Immature natural killer cell (primary cell): ENCODE measurements at regions not wholly inside any gene's neighbourhood (a gene's known extent, or its start where the extent isn't known, plus 50 kb on each side); places are given as distances from the start of the nearest gene placed in this dataset.
"Not testable (repeated sequence)": the region's sequence is repeated elsewhere in the genome, so short reads cannot be mapped to it uniquely, and the experiment has no call there.

ENCODE experiments used
- DNase-seq, 3 donors: peaks; one replicate each; pipeline ENCODE4 v3.0.0; 2022; ENCODE audit warnings: mixed read lengths in 1 of 3
- H3K27ac Mint-ChIP-seq, 6 donors: one replicate each; pipeline ENCODE4 v1.8.0; 2020; ENCODE audit warnings: mixed read lengths in 6 of 6, mild to moderate bottlenecking in 5 of 6, inconsistent platforms in 4 of 6, moderate library complexity in 3 of 6
- H3K27me3 Mint-ChIP-seq, 3 donors: one replicate each; pipeline ENCODE4 v1.8.0; 2020 to 2021; ENCODE audit warnings: low read depth in 3 of 3, mild to moderate bottlenecking in 3 of 3, mixed read lengths in 3 of 3, moderate library complexity in 3 of 3, inconsistent platforms in 1 of 3
- H3K36me3 Mint-ChIP-seq, 3 donors: one replicate each; pipeline ENCODE4 v1.8.0; 2020; ENCODE audit warnings: mixed read lengths in 3 of 3, inconsistent platforms in 2 of 3, mild to moderate bottlenecking in 2 of 3
- H3K4me1 Mint-ChIP-seq, 2 donors: one replicate each; pipeline ENCODE4 v1.8.0; 2020; ENCODE audit warnings: inconsistent platforms in 2 of 2, mild to moderate bottlenecking in 2 of 2, mixed read lengths in 2 of 2, moderate library complexity in 1 of 2
- H3K4me3 Mint-ChIP-seq, 5 donors: one replicate each; pipeline ENCODE4 v1.8.0; 2020; ENCODE audit warnings: mild to moderate bottlenecking in 5 of 5, mixed read lengths in 5 of 5, inconsistent platforms in 3 of 5, moderate library complexity in 3 of 5
- H3K9me3 Mint-ChIP-seq, 6 donors: one replicate each; pipeline ENCODE4 v1.8.0; 2020; ENCODE audit warnings: mild to moderate bottlenecking in 6 of 6, mixed read lengths in 6 of 6, inconsistent platforms in 4 of 6, moderate library complexity in 3 of 6

DNA sequence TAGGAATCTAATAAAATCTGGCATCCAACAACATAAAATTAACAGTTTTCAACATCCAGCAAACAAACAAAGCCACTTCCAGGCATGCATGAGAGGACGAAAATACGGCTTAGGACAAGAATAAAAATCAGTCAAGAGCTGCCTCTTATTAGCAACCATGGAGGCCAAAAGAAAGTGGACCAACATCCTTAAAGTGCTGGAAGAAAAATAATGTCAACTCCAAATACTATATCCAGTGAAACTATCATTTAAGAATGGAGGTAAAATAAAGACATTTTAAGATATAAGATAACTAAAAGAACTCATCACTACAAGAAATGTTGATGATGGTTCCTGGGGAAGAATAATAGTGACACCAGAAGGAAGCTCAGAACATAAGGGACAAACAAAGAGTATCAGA, 224.0 kb upstream of the IRX4 start:
- H3K27me3 Mint-ChIP-seq: peaks cover 0 to 4% (median 3%) of the 10 kb centered on the region in 3 donors
- H3K4me1 Mint-ChIP-seq: no peaks in the 10 kb centered on the region
- H3K27ac Mint-ChIP-seq: no peak overlapping the region
- no peak overlapping the region for H3K4me3 Mint-ChIP-seq
- no peak for DNase-seq
- H3K36me3 Mint-ChIP-seq: no peaks in the 10 kb centered on the region
- peaks cover 0 to 7% (median 2%) of the 10 kb centered on the region in 6 donors for H3K9me3 Mint-ChIP-seq

DNA sequence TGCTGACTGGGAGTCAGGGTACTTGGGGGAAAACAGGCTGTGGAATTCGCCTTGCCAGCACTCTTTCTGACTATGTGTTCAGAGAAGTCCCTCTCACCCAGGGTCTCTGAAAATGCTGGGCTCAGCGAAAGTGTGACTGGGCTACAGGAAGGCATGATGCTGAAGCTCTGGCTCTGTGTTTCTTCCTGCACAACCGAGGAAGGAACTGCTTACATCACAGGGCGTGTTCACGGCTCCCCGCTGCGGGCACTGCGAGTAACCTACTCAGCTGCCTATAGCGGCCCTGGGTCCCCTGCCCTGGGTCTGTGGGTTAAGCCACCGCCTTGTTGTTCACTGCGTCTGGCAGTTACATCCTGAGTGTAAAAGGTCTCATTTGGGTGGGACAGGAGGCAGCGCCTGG, 222.4 kb upstream of the IRX4 start:
- peak overlapping the region in 1 of 5 donors; percentile 46 for H3K4me3 Mint-ChIP-seq
- peak in 2 of 3 donors; percentile 7 to 76 for DNase-seq
- peaks cover 0 to 4% (median 3%) of the 10 kb centered on the region in 3 donors for H3K27me3 Mint-ChIP-seq
- peaks cover 0 to 7% (median 3%) of the 10 kb centered on the region in 6 donors for H3K9me3 Mint-ChIP-seq
- H3K27ac Mint-ChIP-seq: peak overlapping the region in 3 of 6 donors; percentile 27 to 89 (median 77)
- H3K4me1 Mint-ChIP-seq: no peaks in the 10 kb centered on the region
- no peaks in the 10 kb centered on the region for H3K36me3 Mint-ChIP-seq

DNA sequence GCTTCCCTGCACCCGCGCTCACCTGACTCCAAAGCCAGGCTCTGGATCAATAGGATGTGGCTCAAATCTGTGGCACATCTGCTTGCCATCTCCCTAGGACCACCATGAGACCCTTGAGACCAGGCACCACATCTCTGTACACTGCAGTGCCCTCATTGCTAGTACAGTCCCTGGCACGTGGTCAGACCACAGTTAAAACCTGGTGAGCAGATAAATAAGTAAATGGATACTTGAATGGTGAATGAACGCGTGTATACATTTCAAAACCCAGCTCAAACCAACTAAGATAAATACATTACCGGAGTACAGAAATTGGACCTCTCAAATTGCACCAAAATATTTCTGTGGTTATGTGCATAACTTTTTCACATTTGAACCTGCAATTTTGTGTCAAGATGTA, 221.2 kb upstream of the IRX4 start:
- Mint-ChIP-seq H3K36me3 (no peaks in the 10 kb centered on the region), H3K4me3 (no peak overlapping the region), H3K27me3 (peaks cover 0 to 4% (median 3%) of the 10 kb centered on the region in 3 donors), H3K4me1 (no peaks in the 10 kb centered on the region), H3K27ac (no peak overlapping the region), H3K9me3 (peaks cover 0 to 7% (median 3%) of the 10 kb centered on the region in 6 donors)
- no peak for DNase-seq

DNA sequence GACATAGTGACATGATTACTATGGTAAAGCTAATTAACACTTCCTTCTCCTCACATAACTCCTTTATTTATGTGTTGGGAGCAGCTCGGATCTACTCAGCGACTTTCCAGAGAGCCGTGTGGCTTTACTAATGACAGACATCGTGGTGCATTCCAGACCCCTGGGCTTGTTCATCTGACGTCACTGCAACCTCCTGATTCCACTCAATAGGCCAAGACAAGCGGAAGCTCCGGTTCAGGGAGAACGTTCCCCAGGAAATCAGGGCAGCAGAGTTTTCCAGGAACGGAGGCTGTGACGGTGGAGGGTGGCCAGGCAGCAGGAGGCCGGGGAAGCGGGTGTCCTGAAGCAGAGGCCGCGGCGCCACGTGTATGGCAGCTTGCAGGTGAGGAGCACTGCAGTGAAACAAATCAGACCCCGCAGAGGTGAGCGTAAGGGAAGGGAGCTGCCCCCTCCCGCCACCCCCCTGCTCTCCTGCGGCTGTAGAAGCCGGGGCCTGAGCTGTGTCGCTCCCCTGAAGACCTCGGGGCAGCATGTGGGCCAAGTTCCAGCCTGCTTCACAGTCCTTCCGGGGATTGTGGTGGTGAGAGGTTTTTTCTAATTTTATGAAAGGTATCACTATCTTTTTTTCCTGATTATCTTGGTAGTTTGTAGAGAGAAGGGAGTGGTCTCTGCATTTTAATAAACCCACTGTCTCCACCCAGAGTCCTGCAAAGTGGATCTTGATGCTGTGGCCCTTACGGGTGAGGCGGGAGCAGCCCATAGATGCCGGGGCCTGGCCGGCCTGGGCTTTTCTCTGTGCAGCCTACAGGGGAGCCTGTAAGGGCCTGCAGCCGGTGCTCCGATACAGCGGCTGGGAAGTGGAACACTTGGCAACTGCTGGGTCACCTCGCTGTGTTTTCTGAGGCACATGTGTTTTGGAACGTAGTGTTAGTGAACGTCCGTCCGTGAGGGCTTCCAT, 220.4 kb upstream of the IRX4 start:
- peaks cover 0 to 4% (median 3%) of the 10 kb centered on the region in 3 donors for H3K27me3 Mint-ChIP-seq
- no peak overlapping the region for H3K27ac Mint-ChIP-seq
- H3K4me3 Mint-ChIP-seq: no peak overlapping the region
- DNase-seq: no peak
- no peaks in the 10 kb centered on the region for H3K36me3 Mint-ChIP-seq
- no peaks in the 10 kb centered on the region for H3K4me1 Mint-ChIP-seq
- H3K9me3 Mint-ChIP-seq: peaks cover 0 to 7% (median 3%) of the 10 kb centered on the region in 6 donors

DNA sequence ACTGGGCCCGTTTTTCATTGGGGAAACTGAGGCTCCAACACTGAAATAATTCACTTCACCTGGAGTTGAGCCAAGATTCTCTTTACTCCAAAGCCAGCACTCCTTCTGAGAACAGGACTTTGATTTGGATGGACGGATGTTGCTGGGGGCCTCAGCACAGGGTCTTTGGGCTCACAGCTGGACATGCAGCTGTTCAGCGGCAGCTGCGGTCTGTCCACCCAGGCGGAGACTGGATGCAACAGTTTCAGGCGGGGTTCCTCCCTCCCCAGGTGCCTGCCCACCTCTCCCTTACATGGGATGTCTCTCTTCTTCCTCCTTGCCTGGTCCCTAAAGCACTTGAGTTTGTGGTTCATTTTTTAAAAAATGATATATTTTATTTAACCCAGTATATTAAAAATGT, 219.0 kb upstream of the IRX4 start:
- no peak for DNase-seq
- H3K36me3 Mint-ChIP-seq: no peaks in the 10 kb centered on the region
- H3K4me3 Mint-ChIP-seq: no peak overlapping the region
- peaks cover 0 to 7% (median 4%) of the 10 kb centered on the region in 6 donors for H3K9me3 Mint-ChIP-seq
- H3K27me3 Mint-ChIP-seq: peaks cover 0 to 6% (median 4%) of the 10 kb centered on the region in 3 donors
- no peak overlapping the region for H3K27ac Mint-ChIP-seq
- H3K4me1 Mint-ChIP-seq: no peaks in the 10 kb centered on the region

DNA sequence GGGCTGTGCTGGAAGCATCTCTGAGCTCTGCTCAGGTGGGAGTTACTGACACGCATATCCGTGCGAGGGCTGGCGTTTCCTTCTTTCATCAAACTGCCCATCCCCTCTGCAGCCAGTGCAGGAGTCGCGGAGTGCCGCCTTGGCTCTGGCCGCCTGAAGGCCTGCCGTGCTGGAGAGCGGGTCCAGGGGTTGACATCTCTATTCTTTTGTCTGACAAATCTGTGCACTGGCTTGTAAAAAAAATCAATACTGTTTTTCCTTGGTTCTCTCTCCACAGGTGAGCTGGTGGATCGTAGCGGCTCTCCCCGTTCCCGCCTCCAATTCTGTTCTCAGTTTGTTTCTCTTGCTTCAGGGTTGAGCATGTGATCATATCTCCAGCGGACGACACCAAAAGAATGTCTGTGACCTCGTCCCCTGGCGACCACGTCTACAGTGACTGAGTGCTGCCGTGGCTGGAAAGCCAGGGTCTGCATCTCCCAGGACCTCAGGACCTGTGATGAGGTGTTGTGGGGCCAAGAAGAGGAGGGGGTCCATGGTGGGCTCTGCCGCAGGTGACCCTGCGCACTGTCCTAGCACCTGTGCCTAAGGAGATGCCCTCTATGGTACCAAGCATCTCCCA, 214.3 kb upstream of the IRX4 start:
- H3K27me3 Mint-ChIP-seq: peaks cover 2 to 6% (median 5%) of the 10 kb centered on the region in 3 donors
- H3K9me3 Mint-ChIP-seq: peaks cover 0 to 2% (median 0%) of the 10 kb centered on the region in 6 donors
- no peaks in the 10 kb centered on the region for H3K36me3 Mint-ChIP-seq
- H3K4me1 Mint-ChIP-seq: no peaks in the 10 kb centered on the region
- no peak overlapping the region for H3K27ac Mint-ChIP-seq
- no peak for DNase-seq
- H3K4me3 Mint-ChIP-seq: no peak overlapping the region

DNA sequence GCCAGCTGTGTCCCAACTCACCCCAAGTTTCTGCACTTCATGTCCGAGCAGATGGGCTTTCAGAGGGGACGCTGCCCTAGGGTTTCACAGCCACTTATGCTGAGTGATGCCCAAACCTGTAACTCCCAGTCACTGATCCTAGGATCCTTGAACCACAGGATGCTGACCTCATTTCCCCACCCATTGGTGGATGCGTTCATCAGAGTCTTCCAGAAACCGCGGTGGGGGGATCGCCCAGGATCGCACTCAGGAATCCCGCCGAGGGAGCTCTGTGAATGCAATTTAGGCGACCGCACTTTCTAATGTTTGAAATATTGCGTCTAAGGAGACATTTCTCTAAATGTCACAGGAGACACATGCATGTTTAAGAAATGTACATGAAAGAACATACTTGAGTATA, 212.3 kb upstream of the IRX4 start:
- H3K27me3 Mint-ChIP-seq: peaks cover 2 to 6% (median 5%) of the 10 kb centered on the region in 3 donors
- H3K4me1 Mint-ChIP-seq: no peaks in the 10 kb centered on the region
- H3K4me3 Mint-ChIP-seq: no peak overlapping the region
- peaks cover 0 to 2% (median 0%) of the 10 kb centered on the region in 6 donors for H3K9me3 Mint-ChIP-seq
- no peaks in the 10 kb centered on the region for H3K36me3 Mint-ChIP-seq
- DNase-seq: no peak
- no peak overlapping the region for H3K27ac Mint-ChIP-seq

DNA sequence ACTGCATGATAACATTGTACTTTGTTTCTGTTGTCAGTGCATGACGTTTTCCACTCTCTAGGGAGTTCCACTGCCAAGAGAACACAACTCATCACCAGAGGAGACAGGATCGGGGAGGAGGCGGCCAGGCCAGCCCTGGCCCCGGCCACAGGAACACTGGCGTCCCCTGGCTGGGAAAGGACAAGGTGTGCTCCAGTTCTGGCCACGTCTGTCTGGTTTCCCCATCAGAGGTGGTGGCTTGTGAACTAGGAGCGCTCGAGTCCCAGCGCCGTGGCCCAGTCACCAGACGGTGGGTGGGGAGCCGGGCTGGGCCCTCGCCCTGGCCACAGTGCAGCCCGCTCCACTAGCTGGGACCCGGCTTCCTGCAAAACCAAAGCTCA, 211.9 kb upstream of the IRX4 start:
- Mint-ChIP-seq H3K36me3 (no peaks in the 10 kb centered on the region), H3K27me3 (peaks cover 2 to 6% (median 5%) of the 10 kb centered on the region in 3 donors), H3K9me3 (peaks cover 0 to 2% (median 0%) of the 10 kb centered on the region in 6 donors), H3K4me3 (no peak overlapping the region), H3K4me1 (no peaks in the 10 kb centered on the region), H3K27ac (no peak overlapping the region)
- no peak for DNase-seq

DNA sequence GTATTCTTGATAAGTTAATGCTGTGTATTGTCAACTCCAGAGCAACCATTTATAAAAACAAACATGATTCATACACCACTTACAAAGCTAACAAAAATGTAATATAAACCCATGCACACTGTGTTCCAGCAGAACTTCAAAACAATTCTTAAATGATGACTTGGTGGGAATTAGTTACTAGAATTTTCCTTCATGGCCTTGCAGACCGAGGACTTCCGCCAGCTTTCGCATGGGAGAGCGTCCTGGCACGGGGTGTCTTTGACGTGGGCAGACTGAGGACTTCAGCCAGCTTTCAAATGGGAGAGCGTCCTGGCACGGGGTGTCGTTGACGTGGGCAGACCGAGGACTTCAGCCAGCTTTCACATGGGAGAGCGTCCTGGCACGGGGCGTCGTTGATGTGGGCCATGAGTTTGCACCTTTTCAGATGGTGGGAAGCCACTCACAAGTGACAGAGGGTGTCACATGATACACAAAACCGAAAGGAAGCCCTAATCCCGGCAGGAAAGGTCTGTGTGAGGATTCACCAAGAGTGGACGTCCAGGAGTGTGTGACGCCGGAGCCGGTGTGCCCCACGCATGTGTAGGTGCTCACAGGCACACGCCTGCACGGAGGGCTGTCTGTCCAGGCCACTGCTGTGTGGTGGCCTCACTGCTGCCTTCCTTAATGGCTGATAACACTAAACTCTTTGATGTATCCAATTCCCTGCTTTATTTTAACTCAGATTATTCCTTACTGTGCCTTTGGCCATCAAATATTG, 211.3 kb upstream of the IRX4 start:
- Mint-ChIP-seq H3K27me3 (peaks cover 2 to 6% (median 5%) of the 10 kb centered on the region in 3 donors), H3K36me3 (no peaks in the 10 kb centered on the region), H3K27ac (no peak overlapping the region), H3K9me3 (peaks cover 0 to 2% (median 0%) of the 10 kb centered on the region in 6 donors), H3K4me3 (no peak overlapping the region), H3K4me1 (no peaks in the 10 kb centered on the region)
- no peak for DNase-seq

DNA sequence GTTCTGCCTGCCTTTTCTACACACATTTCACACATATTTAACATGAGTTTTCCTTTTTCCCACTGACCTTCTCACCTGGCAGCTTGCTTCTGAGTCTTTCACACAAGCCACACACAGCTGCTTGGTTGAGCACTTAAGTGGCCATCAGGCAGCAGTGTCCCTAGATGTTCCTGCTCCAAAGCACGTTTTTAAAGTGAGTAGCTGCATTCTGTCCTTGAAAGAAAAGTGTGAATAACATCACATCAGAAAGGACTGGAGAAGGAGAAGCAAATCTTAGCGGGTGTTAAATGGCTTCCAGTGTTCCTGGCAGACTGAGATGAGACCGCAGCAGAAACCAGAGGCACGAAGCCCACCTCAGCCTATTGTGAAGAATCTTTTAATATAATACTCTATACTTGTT, 209.2 kb upstream of the IRX4 start:
- Mint-ChIP-seq H3K4me1 (no peaks in the 10 kb centered on the region), H3K36me3 (no peaks in the 10 kb centered on the region), H3K9me3 (peaks cover 0 to under 1% (median 0%) of the 10 kb centered on the region in 6 donors), H3K27me3 (peaks cover 3 to 8% (median 5%) of the 10 kb centered on the region in 3 donors), H3K27ac (no peak overlapping the region), H3K4me3 (no peak overlapping the region)
- no peak for DNase-seq

DNA sequence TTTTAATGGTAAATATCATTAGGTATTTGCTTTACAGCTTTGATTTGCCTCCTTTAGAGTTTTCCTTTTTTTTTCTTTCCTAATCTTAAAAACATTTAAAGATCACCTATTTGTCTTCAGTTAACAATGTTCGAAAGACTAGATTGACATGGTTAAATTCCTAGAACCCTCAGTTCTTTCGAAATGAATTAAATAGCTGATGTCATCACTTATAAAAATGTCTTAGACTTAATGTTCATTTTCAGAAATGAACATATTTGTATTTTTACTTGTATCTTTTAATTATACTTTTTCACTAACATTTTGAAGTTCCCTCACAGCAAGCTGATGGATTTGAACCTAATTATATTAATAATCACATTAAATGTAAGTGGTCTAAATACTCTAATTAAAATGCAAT, 205.3 kb upstream of the IRX4 start:
- no peak overlapping the region for H3K4me3 Mint-ChIP-seq
- no peak overlapping the region for H3K27ac Mint-ChIP-seq
- no peaks in the 10 kb centered on the region for H3K4me1 Mint-ChIP-seq
- H3K9me3 Mint-ChIP-seq: no peaks in the 10 kb centered on the region
- peaks cover 2 to 4% (median 4%) of the 10 kb centered on the region in 3 donors for H3K27me3 Mint-ChIP-seq
- no peak for DNase-seq
- no peaks in the 10 kb centered on the region for H3K36me3 Mint-ChIP-seq

DNA sequence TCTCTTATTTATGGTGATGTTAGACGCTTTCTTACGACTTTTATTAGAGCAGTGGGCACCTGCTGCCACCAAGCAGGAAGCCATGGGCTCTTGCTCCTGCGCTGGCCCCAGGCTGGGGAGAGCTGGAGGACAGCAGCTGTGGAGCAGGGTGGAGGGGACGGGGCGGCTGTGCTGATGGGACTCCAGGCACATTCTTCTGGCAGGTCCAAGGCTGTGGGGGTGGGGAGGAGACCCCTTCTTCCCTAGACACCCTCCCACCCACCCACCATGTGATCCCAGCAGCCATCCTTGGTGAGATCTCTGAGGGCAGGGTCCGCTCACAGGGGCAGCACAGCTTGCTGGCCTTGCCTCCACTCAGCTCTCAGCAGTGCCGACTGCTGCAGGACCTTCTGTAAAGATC, 192.6 kb upstream of the IRX4 start:
- Mint-ChIP-seq H3K4me1 (no peaks in the 10 kb centered on the region), H3K27ac (no peak overlapping the region), H3K36me3 (no peaks in the 10 kb centered on the region), H3K9me3 (peaks cover 0 to 3% (median 0%) of the 10 kb centered on the region in 6 donors), H3K27me3 (peaks cover 0 to 12% (median 1%) of the 10 kb centered on the region in 3 donors), H3K4me3 (no peak overlapping the region)
- DNase-seq: no peak

DNA sequence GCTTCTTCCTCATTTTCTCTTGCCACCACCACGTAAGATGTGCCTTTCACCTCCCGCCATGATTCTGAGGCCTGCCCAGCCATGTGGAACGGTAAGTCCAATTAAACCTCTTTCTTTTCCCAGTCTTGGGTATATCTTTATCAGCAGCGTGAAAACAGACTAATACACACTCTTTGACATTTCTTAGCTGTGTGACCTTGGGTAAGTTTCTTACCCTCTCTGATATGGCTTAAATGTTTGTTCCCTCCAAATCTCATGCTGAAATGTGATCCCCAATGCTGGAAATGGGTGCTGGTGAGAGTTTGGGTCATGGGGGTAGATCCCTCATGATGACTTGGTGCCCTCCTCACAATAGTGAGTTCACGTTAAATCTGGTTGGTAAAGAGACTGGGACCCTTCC, 188.8 kb upstream of the IRX4 start:
- H3K9me3 Mint-ChIP-seq: no peaks in the 10 kb centered on the region
- no peak overlapping the region for H3K27ac Mint-ChIP-seq
- H3K36me3 Mint-ChIP-seq: no peaks in the 10 kb centered on the region
- peaks cover 0 to 3% (median 1%) of the 10 kb centered on the region in 3 donors for H3K27me3 Mint-ChIP-seq
- DNase-seq: no peak
- H3K4me1 Mint-ChIP-seq: no peaks in the 10 kb centered on the region
- no peak overlapping the region for H3K4me3 Mint-ChIP-seq

DNA sequence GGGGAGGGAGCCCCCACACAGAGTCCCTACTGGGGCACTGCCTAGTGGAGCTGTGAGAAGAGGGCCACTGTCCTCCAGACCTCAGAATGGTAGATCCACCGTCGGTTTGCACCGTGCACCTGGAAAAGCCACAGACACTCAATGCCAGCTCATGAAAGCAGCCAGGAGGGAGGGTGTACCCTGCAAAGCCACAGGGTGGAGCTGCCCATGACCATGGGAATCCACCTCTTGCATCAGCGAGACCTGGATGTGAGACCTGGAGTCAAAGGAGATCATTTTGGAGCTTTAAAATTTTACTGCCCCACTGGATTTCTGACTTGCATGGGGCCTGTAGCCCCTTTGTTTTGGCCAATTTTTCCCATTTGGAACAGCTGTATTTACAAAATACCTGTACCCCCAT, 188.1 kb upstream of the IRX4 start:
- H3K36me3 Mint-ChIP-seq, H3K27me3 Mint-ChIP-seq, H3K4me3 Mint-ChIP-seq, H3K4me1 Mint-ChIP-seq, H3K9me3 Mint-ChIP-seq, H3K27ac Mint-ChIP-seq, DNase-seq: not testable (repeated sequence)
